Muscle of leg (tissue), 3 donors: ENCODE measurements at regions not wholly inside any gene's neighbourhood (a gene's known extent, or its start where the extent isn't known, plus 50 kb on each side); places are given as distances from the start of the nearest gene placed in this dataset.
"Not testable (repeated sequence)": the region's sequence is repeated elsewhere in the genome, so short reads cannot be mapped to it uniquely, and the experiment has no call there.

Experiments used
- DNase-seq: peaks from one replicate; pipeline ENCODE4 v3.0.0; 2013
- H3K27ac ChIP-seq: one replicate; pipeline ENCODE4 v1.5.1; 2013; ENCODE audit warnings: mild to moderate bottlenecking, low read length, control low read depth
- H3K27me3 ChIP-seq: one replicate; pipeline ENCODE4 v1.6.1; 2013; ENCODE audit warnings: low read length; ENCODE audit not compliant: control insufficient read depth, insufficient read depth
- H3K36me3 ChIP-seq: one replicate; pipeline ENCODE4 v1.6.1; 2013; ENCODE audit warnings: low read length; ENCODE audit not compliant: control insufficient read depth, insufficient read depth
- H3K4me1 ChIP-seq: one replicate; pipeline ENCODE4 v1.6.1; 2013; ENCODE audit warnings: low read length; ENCODE audit not compliant: control insufficient read depth, insufficient read depth
- H3K4me3 ChIP-seq: one replicate; pipeline ENCODE4 v1.5.1; 2013; ENCODE audit warnings: low read length, control low read depth
- H3K9me3 ChIP-seq: replicated peaks from 2 replicates; pipeline ENCODE4 v1.6.1; 2013; ENCODE audit warnings: low read depth, low read length; ENCODE audit not compliant: control insufficient read depth
- WGBS: methylation state at CpG from one replicate; pipeline ENCODE4 v1.1.5; 2013; ENCODE audit warnings: missing lambda C conversion rate; ENCODE audit not compliant: insufficient coverage; 5-methylcytosine and 5-hydroxymethylcytosine counted together

DNA sequence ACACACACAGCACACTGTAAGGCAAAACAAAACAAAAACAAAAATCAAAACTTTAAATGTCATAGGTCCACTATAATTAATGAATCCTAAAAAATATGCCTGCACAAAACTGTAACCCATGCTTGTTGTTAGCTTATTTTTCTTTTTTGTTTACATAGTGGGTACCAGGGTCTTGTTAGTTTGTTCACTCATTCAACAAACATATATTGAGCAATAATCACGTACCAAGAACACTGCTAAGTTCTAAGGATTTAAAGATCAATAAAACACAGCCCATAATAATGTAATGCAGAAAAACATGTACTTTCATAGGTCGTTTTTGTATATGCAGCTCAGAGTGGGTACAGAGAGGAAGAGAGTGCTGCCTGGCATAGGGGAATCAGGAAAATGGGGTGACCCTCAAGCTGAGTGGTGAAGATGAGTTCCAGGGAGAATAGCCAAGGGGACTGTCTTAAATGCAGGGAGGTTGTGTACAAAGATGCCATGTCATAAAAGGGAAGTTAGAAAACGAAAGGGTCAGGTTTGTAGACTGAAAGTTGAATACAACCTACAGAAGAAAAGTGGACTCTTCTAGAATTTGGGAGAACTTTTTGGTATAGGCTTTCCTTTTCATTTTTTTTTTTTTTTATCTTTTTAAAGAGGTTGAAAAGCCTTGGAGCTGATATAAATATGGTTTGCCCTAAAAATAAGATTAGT is 113.3 kb upstream of the TBX18 start:
- no peak overlapping the region for H3K27ac ChIP-seq
- no peak overlapping the region for H3K4me3 ChIP-seq
- H3K9me3 ChIP-seq, result no peaks in the 10 kb centered on the region
- DNase-seq, result no peak
- H3K4me1 ChIP-seq, result no peaks in the 10 kb centered on the region
- 90% methylated on average over 1 of the region's 3 CpGs for WGBS
- no peaks in the 10 kb centered on the region for H3K27me3 ChIP-seq
- no peaks in the 10 kb centered on the region for H3K36me3 ChIP-seq

DNA sequence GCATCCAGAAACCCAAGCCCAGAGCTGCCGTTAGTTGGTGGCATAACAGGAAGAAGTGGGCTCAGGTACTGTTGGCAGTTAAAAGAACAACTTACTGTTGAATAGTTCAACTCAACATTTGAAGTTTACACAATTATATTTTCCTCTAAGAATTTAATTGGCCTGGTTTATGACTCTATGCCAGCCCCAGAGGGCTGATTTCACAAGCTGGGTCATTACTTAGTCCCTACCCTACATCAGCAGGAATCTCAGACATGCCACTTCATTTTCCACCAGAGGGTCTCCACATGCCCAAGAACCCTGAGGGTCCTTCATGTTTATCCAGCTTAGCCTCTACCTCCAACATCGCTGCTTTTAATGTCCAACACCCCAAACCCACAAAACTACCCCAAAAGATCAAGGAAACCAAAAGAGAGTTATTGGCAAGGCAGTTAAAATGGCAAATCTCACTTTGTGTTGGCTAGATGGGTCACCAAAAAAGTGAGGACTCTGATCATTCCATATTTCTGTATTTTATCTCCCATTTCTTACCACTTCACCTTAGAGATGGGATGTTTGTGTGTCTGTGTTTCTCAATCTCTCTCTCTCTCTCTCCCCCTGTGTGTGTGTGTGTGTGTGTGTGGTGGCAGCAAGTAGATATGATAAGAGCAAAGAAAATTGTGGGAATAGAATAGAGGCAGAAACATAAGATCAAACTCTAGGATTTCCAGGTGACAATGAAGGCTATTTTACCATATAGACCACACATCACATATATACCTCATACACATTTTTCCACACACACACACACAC is 112.5 kb upstream of the TBX18 start:
- DNase-seq, result no peak
- Histone ChIP-seq H3K4me1 (no peaks in the 10 kb centered on the region), H3K27me3 (no peaks in the 10 kb centered on the region), H3K9me3 (no peaks in the 10 kb centered on the region), H3K27ac (no peak overlapping the region), H3K4me3 (no peak overlapping the region), H3K36me3 (no peaks in the 10 kb centered on the region)
- no CpG with 5 or more reads among the region's 2 CpGs for WGBS

- no peaks in the 10 kb centered on the region for H3K9me3 ChIP-seq
- no peak overlapping the region for H3K27ac ChIP-seq
- H3K36me3 ChIP-seq, result no peaks in the 10 kb centered on the region
- H3K4me3 ChIP-seq, result no peak overlapping the region
- DNase-seq, result no peak
- no peaks in the 10 kb centered on the region for H3K4me1 ChIP-seq
- WGBS, result 75% methylated on average over 2 of the region's 4 CpGs
- no peaks in the 10 kb centered on the region for H3K27me3 ChIP-seq
These were observed 108.8 kb upstream of the TBX18 start for GRCh38 chr6:84872996-84873723.

DNA sequence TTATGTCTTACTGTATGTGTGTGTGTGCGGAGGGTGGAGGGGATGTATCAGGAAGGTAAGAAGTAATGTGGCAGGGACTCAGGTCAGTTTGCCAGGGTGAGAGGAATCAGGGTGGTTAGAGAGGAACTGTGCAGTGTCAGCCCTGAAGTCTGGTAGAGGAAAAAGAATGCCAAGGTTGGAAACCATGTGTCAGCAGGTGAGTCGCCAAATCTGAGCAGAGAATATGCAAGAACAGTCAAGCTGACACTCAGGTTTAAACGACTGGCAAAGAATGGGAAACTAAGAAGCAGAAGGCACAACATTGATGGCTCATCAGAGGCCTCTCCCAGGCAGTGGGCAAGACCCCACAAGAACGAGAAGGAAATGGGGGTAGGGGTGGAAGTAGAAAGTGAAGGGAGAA is 107.5 kb upstream of the TBX18 start:
- DNase-seq, result no peak
- Histone ChIP-seq H3K27me3 (no peaks in the 10 kb centered on the region), H3K36me3 (no peaks in the 10 kb centered on the region), H3K9me3 (no peaks in the 10 kb centered on the region), H3K4me3 (no peak overlapping the region), H3K27ac (no peak overlapping the region), H3K4me1 (no peaks in the 10 kb centered on the region)
- 74% methylated on average over 4 of the region's 4 CpGs for WGBS

DNA sequence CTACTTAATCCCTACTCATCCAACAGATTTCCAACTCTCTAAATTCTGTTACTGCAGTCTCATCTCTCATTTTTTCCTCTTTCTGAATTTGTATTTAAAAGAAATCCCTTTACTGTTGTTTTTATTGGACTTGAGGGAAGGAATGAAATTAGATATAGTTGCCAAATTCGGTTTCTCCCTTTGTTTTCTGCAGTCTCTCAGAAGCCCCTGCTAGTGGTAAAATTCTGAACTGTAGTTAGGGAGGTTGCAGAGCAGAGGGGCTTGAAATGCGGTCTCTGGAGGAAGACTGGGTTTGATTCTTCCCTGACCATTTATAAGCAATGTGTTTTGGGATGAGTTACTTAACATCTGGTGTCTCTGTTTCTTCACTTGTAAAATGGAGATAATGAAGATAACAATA is 106.3 kb upstream of the TBX18 start:
- H3K36me3 ChIP-seq, result no peaks in the 10 kb centered on the region
- DNase-seq, result peak; percentile 56
- no peak overlapping the region for H3K27ac ChIP-seq
- no peak overlapping the region for H3K4me3 ChIP-seq
- H3K4me1 ChIP-seq, result no peaks in the 10 kb centered on the region
- 0% methylated on average over 1 of the region's 2 CpGs for WGBS
- H3K27me3 ChIP-seq, result no peaks in the 10 kb centered on the region
- H3K9me3 ChIP-seq, result no peaks in the 10 kb centered on the region

GRCh38 chr6:84868149-84868548 is 103.8 kb upstream of the TBX18 start:
- Histone ChIP-seq H3K27ac (no peak overlapping the region), H3K4me3 (no peak overlapping the region), H3K27me3 (no peaks in the 10 kb centered on the region), H3K36me3 (no peaks in the 10 kb centered on the region), H3K4me1 (no peaks in the 10 kb centered on the region), H3K9me3 (no peaks in the 10 kb centered on the region)
- DNase-seq, result no peak

- Histone ChIP-seq H3K36me3 (no peaks in the 10 kb centered on the region), H3K27me3 (no peaks in the 10 kb centered on the region), H3K4me1 (no peaks in the 10 kb centered on the region), H3K27ac (no peak overlapping the region), H3K4me3 (no peak overlapping the region), H3K9me3 (no peaks in the 10 kb centered on the region)
- WGBS, result no CpG with 5 or more reads among the region's 2 CpGs
- DNase-seq, result no peak
These were observed 103.1 kb upstream of the TBX18 start for GRCh38 chr6:84867521-84867920.

GRCh38 chr6:84866715-84867114 is 102.3 kb upstream of the TBX18 start:
- Histone ChIP-seq H3K9me3 (no peaks in the 10 kb centered on the region), H3K4me3 (no peak overlapping the region), H3K27me3 (no peaks in the 10 kb centered on the region), H3K36me3 (no peaks in the 10 kb centered on the region), H3K4me1 (no peaks in the 10 kb centered on the region), H3K27ac (no peak overlapping the region)
- no CpG with 5 or more reads among the region's 1 CpG for WGBS
- DNase-seq, result no peak

GRCh38 chr6:84865372-84865771 is 101.0 kb upstream of the TBX18 start:
- H3K27me3 ChIP-seq, result not testable (repeated sequence)

GRCh38 chr6:84862843-84863242 is 98.4 kb upstream of the TBX18 start:
- WGBS, result no CpG with 5 or more reads among the region's 1 CpG
- H3K4me1 ChIP-seq, result no peaks in the 10 kb centered on the region
- no peak overlapping the region for H3K4me3 ChIP-seq
- no peak for DNase-seq
- no peaks in the 10 kb centered on the region for H3K9me3 ChIP-seq
- H3K27ac ChIP-seq, result no peak overlapping the region
- no peaks in the 10 kb centered on the region for H3K36me3 ChIP-seq
- no peaks in the 10 kb centered on the region for H3K27me3 ChIP-seq

More at GRCh38 chr6:84865372-84865771, 101.0 kb upstream of the TBX18 start:
- H3K4me3 ChIP-seq, H3K36me3 ChIP-seq, H3K4me1 ChIP-seq, H3K27ac ChIP-seq, DNase-seq, H3K9me3 ChIP-seq: not testable (repeated sequence)
- no CpG with 5 or more reads among the region's 1 CpG for WGBS
